ENCODE measurements at regions not wholly inside any gene's neighbourhood (a gene's known extent, or its start where the extent isn't known, plus 50 kb on each side); places are given as distances from the start of the nearest gene placed in this dataset.

GRCh38 chr5:71948206-71948605 lies 159.1 kb upstream of the MAP1B start:
- no peak for TF ChIP-seq CTCF (IDR thresholded peaks at IDR 0.05; ENCODE audit: insufficient read depth, low read length, poor library complexity, severe bottlenecking)
- DNase-seq (ENCODE audit: low read depth), result no peak
- H3K4me3 ChIP-seq (ENCODE audit: low read depth, low read length), result no peak overlapping the region
- H3K36me3 ChIP-seq (ENCODE audit: control insufficient read depth, insufficient read depth, low read length), result no peaks in the 10 kb centered on the region
- no peaks in the 10 kb centered on the region for H3K27me3 ChIP-seq (ENCODE audit: control insufficient read depth, insufficient read depth, low read length)

- no peaks in the 10 kb centered on the region for H3K36me3 ChIP-seq (ENCODE audit: control insufficient read depth, insufficient read depth, low read length)
Measured at GRCh38 chr5:71949772-71950171, 157.5 kb upstream of the MAP1B start.

GRCh38 chr5:71953866-71954265 lies 153.4 kb upstream of the MAP1B start:
- no peaks in the 10 kb centered on the region for H3K36me3 ChIP-seq (ENCODE audit: control insufficient read depth, insufficient read depth, low read length)
- TF ChIP-seq CTCF (IDR thresholded peaks at IDR 0.05; ENCODE audit: insufficient read depth, low read length, poor library complexity, severe bottlenecking), result no peak

More at GRCh38 chr5:71949772-71950171, 157.5 kb upstream of the MAP1B start:
- no peak for DNase-seq (ENCODE audit: low read depth)
- H3K4me3 ChIP-seq (ENCODE audit: low read depth, low read length), result no peak overlapping the region
- TF ChIP-seq CTCF (IDR thresholded peaks at IDR 0.05; ENCODE audit: insufficient read depth, low read length, poor library complexity, severe bottlenecking), result no peak
- no peaks in the 10 kb centered on the region for H3K27me3 ChIP-seq (ENCODE audit: control insufficient read depth, insufficient read depth, low read length)

GRCh38 chr5:71954329-71954728 lies 152.9 kb upstream of the MAP1B start:
- no peak for TF ChIP-seq CTCF (IDR thresholded peaks at IDR 0.05; ENCODE audit: insufficient read depth, low read length, poor library complexity, severe bottlenecking)
- no peak for DNase-seq (ENCODE audit: low read depth)
- no peak overlapping the region for H3K4me3 ChIP-seq (ENCODE audit: low read depth, low read length)

More at GRCh38 chr5:71953866-71954265, 153.4 kb upstream of the MAP1B start:
- Histone ChIP-seq H3K4me3 (ENCODE audit: low read depth, low read length) (no peak overlapping the region), H3K27me3 (ENCODE audit: control insufficient read depth, insufficient read depth, low read length) (no peaks in the 10 kb centered on the region)
- DNase-seq (ENCODE audit: low read depth), result no peak

GRCh38 chr5:71955723-71956122 lies 151.6 kb upstream of the MAP1B start:
- H3K36me3 ChIP-seq (ENCODE audit: control insufficient read depth, insufficient read depth, low read length), result no peaks in the 10 kb centered on the region
- no peak for DNase-seq (ENCODE audit: low read depth)
- H3K27me3 ChIP-seq (ENCODE audit: control insufficient read depth, insufficient read depth, low read length), result no peaks in the 10 kb centered on the region
- no peak for TF ChIP-seq CTCF (IDR thresholded peaks at IDR 0.05; ENCODE audit: insufficient read depth, low read length, poor library complexity, severe bottlenecking)
- no peak overlapping the region for H3K4me3 ChIP-seq (ENCODE audit: low read depth, low read length)

More at GRCh38 chr5:71954329-71954728, 152.9 kb upstream of the MAP1B start:
- H3K27me3 ChIP-seq (ENCODE audit: control insufficient read depth, insufficient read depth, low read length), result no peaks in the 10 kb centered on the region
- no peaks in the 10 kb centered on the region for H3K36me3 ChIP-seq (ENCODE audit: control insufficient read depth, insufficient read depth, low read length)

GRCh38 chr5:71957292-71957898 lies 149.9 kb upstream of the MAP1B start:
- no peak overlapping the region for H3K4me3 ChIP-seq (ENCODE audit: low read depth, low read length)
- H3K27me3 ChIP-seq (ENCODE audit: control insufficient read depth, insufficient read depth, low read length), result no peaks in the 10 kb centered on the region
- no peak for DNase-seq (ENCODE audit: low read depth)
- H3K36me3 ChIP-seq (ENCODE audit: control insufficient read depth, insufficient read depth, low read length), result no peaks in the 10 kb centered on the region
- no peak for TF ChIP-seq CTCF (IDR thresholded peaks at IDR 0.05; ENCODE audit: insufficient read depth, low read length, poor library complexity, severe bottlenecking)
